GM19455 (cell line): ENCODE measurements at regions not wholly inside any gene's neighbourhood (a gene's known extent, or its start where the extent isn't known, plus 50 kb on each side); places are given as distances from the start of the nearest gene placed in this dataset.

Experiments used
- ATAC-seq: cut with Tn5 transposase; IDR thresholded peaks from one replicate; pipeline ENCODE4 v1.9.1; 2021; ENCODE audit not compliant: unreplicated experiment

GRCh38 chr13:58594747-58595600, 963.4 kb downstream of the PCDH17 start:
- ATAC-seq, result no peak

- ATAC-seq, result no peak
These were observed 966.0 kb downstream of the PCDH17 start for GRCh38 chr13:58597552-58597951.

- ATAC-seq, result no peak
These were observed 966.7 kb downstream of the PCDH17 start for GRCh38 chr13:58598241-58598640.

GRCh38 chr13:58611117-58611516, 979.6 kb downstream of the PCDH17 start:
- ATAC-seq, result no peak

GRCh38 chr13:58617880-58618665, 986.5 kb downstream of the PCDH17 start:
- no peak for ATAC-seq

- no peak for ATAC-seq
These were observed 988.0 kb downstream of the PCDH17 start for GRCh38 chr13:58619396-58620113.

GRCh38 chr13:58620176-58620575, 988.6 kb downstream of the PCDH17 start:
- ATAC-seq, result no peak

GRCh38 chr13:58625703-58626389, 994.3 kb downstream of the PCDH17 start:
- no peak for ATAC-seq

GRCh38 chr13:58630794-58631193, 999.2 kb downstream of the PCDH17 start:
- ATAC-seq, result no peak

- no peak for ATAC-seq
These were observed 1001.7 kb downstream of the PCDH17 start for GRCh38 chr13:58633226-58633625.

- no peak for ATAC-seq
These were observed 1023.5 kb downstream of the PCDH17 start for GRCh38 chr13:58655086-58655485.

- ATAC-seq, result no peak
These were observed 1029.3 kb downstream of the PCDH17 start for GRCh38 chr13:58660826-58661225.

- ATAC-seq, result no peak
These were observed 1034.8 kb downstream of the PCDH17 start for GRCh38 chr13:58666331-58666730.

- ATAC-seq, result no peak
These were observed 1035.6 kb downstream of the PCDH17 start for GRCh38 chr13:58667096-58667495.

GRCh38 chr13:58680115-58680514, 1048.6 kb downstream of the PCDH17 start:
- no peak for ATAC-seq

- ATAC-seq, result no peak
These were observed 1051.1 kb downstream of the PCDH17 start for GRCh38 chr13:58682616-58683015.

GRCh38 chr13:58687148-58687547, 1055.6 kb downstream of the PCDH17 start:
- no peak for ATAC-seq

- no peak for ATAC-seq
These were observed 1067.0 kb downstream of the PCDH17 start for GRCh38 chr13:58698531-58698930.

- no peak for ATAC-seq
These were observed 1073.4 kb downstream of the PCDH17 start for GRCh38 chr13:58704953-58705352.

- no peak for ATAC-seq
These were observed 1074.9 kb downstream of the PCDH17 start for GRCh38 chr13:58706421-58706820.

- no peak for ATAC-seq
These were observed 1080.6 kb downstream of the PCDH17 start for GRCh38 chr13:58712191-58712590.
